ENCODE measurements at regions not wholly inside any gene's neighbourhood (a gene's known extent, or its start where the extent isn't known, plus 50 kb on each side); places are given as distances from the start of the nearest gene placed in this dataset.

- DNase-seq (ENCODE audit: low read depth, low spot score) = no peak
- H3K9ac ChIP-seq (ENCODE audit: control insufficient read depth, extremely low read depth, insufficient read depth, low read length) = no peak overlapping the region
- no peak for FAIRE-seq
- no peaks in the 10 kb centered on the region for H3K36me3 ChIP-seq (ENCODE audit: control insufficient read depth in 2 of 2, extremely low read depth in 1 of 2, insufficient read depth in 2 of 2, low read length in 2 of 2)
- no peaks in the 10 kb centered on the region for H4K20me1 ChIP-seq (ENCODE audit: control insufficient read depth, extremely low read depth, insufficient read depth, low read length)
- H3K4me1 ChIP-seq (ENCODE audit: control insufficient read depth, extremely low read depth, insufficient read depth, low read length) = no peaks in the 10 kb centered on the region
- no peaks in the 10 kb centered on the region for H3K27me3 ChIP-seq (ENCODE audit: control insufficient read depth, extremely low read depth, insufficient read depth, low read length)
- no peak overlapping the region for H3K27ac ChIP-seq (ENCODE audit: control insufficient read depth, insufficient read depth, low read length)
- no peak overlapping the region for H3K4me3 ChIP-seq (ENCODE audit: control insufficient read depth in 2 of 3, extremely low read depth in 1 of 3, insufficient read depth in 2 of 3, low read depth in 1 of 3, low read length in 3 of 3)
- TF ChIP-seq EZH2 (IDR thresholded peaks at IDR 0.05; ENCODE audit: low read length) (no peak), CTCF (optimal IDR thresholded peaks at IDR 0.05 in 1 of 3, IDR thresholded peaks at IDR 0.05 in 1 of 3, conservative IDR thresholded peaks at IDR 0.05 in 1 of 3; ENCODE audit: extremely low read depth in 1 of 3, insufficient read depth in 2 of 3, low read length in 3 of 3) (no peak)
- no peak overlapping the region for H2AFZ ChIP-seq (ENCODE audit: control insufficient read depth, low read length)
- H3K4me2 ChIP-seq (ENCODE audit: control insufficient read depth, extremely low read depth, insufficient read depth, low read depth, low read length) = no peak overlapping the region
- H3K9me3 ChIP-seq (ENCODE audit: control insufficient read depth, low read depth, low read length) = no peaks in the 10 kb centered on the region
- H3K9me1 ChIP-seq (ENCODE audit: control insufficient read depth, extremely low read depth, insufficient read depth, low read length) = no peaks in the 10 kb centered on the region
- H3K79me2 ChIP-seq (ENCODE audit: control insufficient read depth, insufficient read depth, low read length) = no peaks in the 10 kb centered on the region
- dilution Hi-C loops (cut with MboI; ENCODE audit: extremely low pct_ligation_motif_present, low sequenced_read_pairs) = no loop called here
These were observed 751.2 kb downstream of the SATB2 start for GRCh38 chr2:198706476-198707082.

DNA sequence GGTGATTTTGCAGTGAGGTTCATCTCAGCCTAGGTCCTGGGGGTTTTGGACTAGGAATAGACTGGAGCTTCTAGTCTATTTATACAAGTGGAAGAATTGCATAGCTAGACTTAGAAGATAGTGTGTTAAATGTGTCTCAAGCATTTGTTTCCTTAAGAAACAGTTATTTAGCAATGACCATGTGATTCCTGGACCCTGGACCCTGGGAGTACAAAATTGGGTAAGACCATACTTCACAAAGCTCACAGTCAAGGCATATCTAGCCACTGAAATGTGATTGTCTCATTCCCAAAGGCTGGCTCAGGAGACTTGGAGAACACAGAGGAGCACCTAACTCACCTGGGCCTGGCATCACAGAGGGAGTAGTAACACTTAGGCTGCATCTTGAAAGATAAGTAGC lies 754.5 kb downstream of the SATB2 start:
- Histone ChIP-seq H3K4me2 (ENCODE audit: control insufficient read depth, extremely low read depth, insufficient read depth, low read depth, low read length) (no peak overlapping the region), H3K36me3 (ENCODE audit: control insufficient read depth in 2 of 2, extremely low read depth in 1 of 2, insufficient read depth in 2 of 2, low read length in 2 of 2) (no peaks in the 10 kb centered on the region), H3K27me3 (ENCODE audit: control insufficient read depth, extremely low read depth, insufficient read depth, low read length) (no peaks in the 10 kb centered on the region), H3K27ac (ENCODE audit: control insufficient read depth, insufficient read depth, low read length) (no peak overlapping the region), H3K9me1 (ENCODE audit: control insufficient read depth, extremely low read depth, insufficient read depth, low read length) (no peaks in the 10 kb centered on the region), H3K9ac (ENCODE audit: control insufficient read depth, extremely low read depth, insufficient read depth, low read length) (no peak overlapping the region), H3K4me3 (ENCODE audit: control insufficient read depth in 2 of 3, extremely low read depth in 1 of 3, insufficient read depth in 2 of 3, low read depth in 1 of 3, low read length in 3 of 3) (no peak overlapping the region), H3K79me2 (ENCODE audit: control insufficient read depth, insufficient read depth, low read length) (no peaks in the 10 kb centered on the region), H3K9me3 (ENCODE audit: control insufficient read depth, low read depth, low read length) (no peaks in the 10 kb centered on the region), H2AFZ (ENCODE audit: control insufficient read depth, low read length) (no peak overlapping the region), H4K20me1 (ENCODE audit: control insufficient read depth, extremely low read depth, insufficient read depth, low read length) (no peaks in the 10 kb centered on the region), H3K4me1 (ENCODE audit: control insufficient read depth, extremely low read depth, insufficient read depth, low read length) (no peaks in the 10 kb centered on the region)
- dilution Hi-C loops (cut with MboI; ENCODE audit: extremely low pct_ligation_motif_present, low sequenced_read_pairs) = no loop called here
- DNase-seq (ENCODE audit: low read depth, low spot score) (no peak), FAIRE-seq (no peak)
- no peak for TF ChIP-seq CTCF (optimal IDR thresholded peaks at IDR 0.05 in 1 of 3, IDR thresholded peaks at IDR 0.05 in 1 of 3, conservative IDR thresholded peaks at IDR 0.05 in 1 of 3; ENCODE audit: extremely low read depth in 1 of 3, insufficient read depth in 2 of 3, low read length in 3 of 3)
- no peak for TF ChIP-seq EZH2 (IDR thresholded peaks at IDR 0.05; ENCODE audit: low read length)

Measured in keratinocyte (primary cell).